ENCODE measurements at regions not wholly inside any gene's neighbourhood (a gene's known extent, or its start where the extent isn't known, plus 50 kb on each side); places are given as distances from the start of the nearest gene placed in this dataset.
"Not testable (repeated sequence)": the region's sequence is repeated elsewhere in the genome, so short reads cannot be mapped to it uniquely, and the experiment has no call there.

DNA sequence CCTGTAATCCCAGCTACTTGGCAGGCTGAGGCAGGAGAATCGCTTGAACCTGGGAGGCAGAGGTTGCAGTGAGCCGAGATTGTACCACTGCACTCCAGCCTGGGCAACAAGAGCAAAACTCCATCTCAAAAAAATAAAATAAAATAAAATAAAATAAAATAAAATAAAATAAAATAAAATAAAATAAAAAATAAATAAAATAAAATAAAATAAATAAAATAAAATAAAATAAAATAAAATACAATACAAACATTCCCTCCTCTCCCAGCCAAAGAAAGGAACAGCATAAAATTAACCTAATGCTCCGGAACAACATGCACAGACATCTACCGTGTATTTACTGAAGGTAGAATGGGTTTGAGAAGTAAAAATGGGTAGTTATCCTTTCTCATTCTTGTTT is 521.9 kb upstream of the FAM174A start:
- DNase-seq: not testable (repeated sequence)

GRCh38 chr5:100011160-100011559 is 524.0 kb upstream of the FAM174A start:
- DNase-seq: not testable (repeated sequence)

- DNase-seq: no peak
These were observed 530.2 kb upstream of the FAM174A start for GRCh38 chr5:100004969-100005368.

DNA sequence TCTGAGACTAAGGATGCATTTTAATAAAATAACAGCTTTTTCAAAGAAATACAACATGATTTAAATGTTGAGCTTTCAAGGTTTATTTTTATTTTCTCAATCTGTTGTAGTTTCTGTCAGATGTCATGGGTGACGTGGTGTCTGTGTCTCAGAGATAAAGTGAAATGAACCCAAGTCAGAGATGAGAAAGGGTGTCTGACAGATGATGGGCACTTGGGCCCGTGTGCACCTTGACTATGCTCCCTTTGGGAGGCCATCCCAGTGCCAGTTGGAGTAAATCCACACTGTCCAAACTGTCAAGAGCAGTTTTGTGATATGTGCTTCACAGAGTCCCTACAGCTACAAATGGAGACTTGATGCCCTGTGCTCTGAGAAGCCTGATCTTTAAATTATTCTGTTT is 536.9 kb upstream of the FAM174A start:
- no peak for DNase-seq

DNA sequence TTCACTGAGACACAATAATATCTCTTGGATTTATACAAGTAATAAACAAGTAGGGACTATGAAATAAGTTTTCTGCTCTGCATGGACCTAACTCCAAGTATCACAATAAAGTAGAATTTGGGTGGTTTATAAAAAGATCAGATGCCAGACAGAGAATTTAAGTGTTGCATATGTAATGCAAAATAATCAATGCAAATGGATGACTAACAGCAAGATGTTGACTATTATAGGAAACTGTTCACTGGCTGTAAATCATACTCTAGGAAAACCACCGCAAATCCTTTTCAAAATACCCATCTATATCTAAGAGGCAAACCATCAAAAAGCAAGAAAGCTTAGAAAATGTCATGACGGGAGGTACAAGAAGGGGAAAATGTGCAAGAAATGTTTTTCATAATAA is 539.8 kb upstream of the FAM174A start:
- DNase-seq: no peak

DNA sequence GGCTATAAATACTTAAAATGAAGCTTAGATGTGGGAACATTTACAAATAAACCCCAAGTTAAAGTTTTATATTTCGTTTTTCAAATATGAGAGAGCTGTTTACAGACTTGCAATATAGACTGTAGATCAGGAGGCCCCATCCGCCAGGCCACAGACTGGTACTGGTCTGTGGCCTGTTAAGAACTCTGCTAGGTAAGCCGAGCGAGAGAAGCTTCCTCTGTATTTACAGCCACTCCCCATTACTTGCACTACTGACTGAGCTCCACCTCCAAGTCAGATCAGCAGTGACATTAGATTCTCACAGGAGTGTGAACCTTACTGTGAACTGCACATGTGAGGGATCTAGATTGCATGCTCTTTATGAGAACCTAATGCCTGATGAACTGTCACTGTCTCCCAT is 561.4 kb upstream of the FAM174A start:
- no peak for DNase-seq

DNA sequence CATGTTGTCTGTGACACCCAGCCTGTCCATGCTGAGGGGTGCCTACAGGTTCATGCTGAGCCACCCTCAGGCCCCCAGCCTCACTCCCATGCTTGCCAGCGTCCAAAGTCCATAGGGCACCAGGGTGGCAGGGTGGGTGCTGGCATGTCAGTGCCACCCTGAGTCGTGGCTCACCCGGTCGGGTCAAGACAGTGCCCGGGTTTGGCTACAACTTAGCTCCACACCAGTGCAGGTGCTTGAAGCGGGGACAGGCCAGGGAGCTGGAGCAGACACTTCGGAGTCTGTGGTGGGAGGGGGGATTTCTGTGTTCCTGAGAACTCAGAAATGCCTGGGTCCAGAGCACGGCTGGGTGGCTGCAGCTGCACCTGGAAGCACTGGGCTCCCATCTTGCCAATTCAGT is 579.2 kb upstream of the FAM174A start:
- no peak for DNase-seq

DNA sequence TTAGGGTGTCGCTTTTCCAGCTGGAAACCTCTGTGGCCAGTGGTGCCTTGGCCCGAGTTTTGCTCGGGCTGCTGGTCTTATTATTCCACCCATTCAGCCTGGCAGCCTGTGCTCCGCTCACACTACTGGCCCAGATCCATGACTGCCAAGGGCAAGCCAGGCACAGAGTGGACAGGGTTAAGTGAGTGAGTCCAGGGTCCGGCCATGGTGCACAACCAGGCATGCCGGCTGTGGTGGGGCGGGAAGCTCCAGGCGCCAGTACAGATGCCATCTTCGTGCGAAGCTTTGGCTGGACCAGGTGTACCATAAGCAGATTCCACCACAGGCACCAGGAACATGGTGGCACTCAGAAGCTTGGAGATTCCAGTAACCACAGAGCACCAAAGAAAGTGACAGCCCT is 580.2 kb upstream of the FAM174A start:
- no peak for DNase-seq

DNA sequence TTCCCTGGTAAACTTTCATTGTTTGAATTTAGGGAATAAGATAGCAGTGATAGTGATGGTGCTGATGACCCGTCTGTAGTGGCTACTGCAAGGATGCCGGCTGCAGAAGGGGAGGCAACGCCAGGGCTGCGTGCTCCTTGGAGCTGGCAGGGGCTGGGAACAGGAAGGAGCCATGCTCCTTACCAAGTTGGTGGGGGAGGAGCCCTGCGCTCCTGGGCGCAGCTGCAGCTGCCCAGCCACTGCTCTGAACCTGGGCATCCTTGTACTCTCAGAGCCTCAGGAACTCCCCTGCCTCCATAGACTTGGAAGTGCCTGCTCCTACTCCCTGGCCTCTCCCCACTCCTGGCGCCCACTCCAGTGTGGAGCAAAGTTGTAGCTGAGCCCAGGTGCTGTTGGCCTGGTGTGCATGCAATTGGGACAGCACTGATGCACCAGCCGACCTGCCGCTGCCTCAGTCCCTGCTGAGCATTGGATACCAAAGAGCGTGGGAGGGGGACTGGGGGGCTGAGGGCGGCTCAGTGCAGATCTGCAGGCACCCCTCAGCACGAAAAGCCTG is 585.1 kb upstream of the FAM174A start:
- no peak for DNase-seq

- DNase-seq: no peak
These were observed 585.8 kb upstream of the FAM174A start for GRCh38 chr5:99949361-99949760.

DNA sequence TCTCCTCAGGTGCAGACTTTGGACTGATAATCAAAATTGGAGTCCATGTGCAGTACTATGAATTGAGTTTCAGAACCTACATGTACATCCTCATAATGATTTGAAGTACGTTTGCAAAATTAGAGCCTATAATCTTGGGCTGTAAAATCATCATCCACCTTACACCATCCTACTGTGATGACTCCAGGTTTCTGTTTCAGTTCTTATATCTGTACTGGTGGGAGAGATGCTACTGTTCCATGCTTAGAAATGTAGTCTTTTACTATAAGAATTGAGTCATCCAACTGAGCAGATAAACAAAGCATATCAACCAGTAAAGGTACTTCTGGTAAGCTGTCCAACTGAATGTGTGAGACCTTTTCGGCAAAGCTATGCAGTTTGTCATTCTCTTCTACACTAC is 586.3 kb upstream of the FAM174A start:
- DNase-seq: no peak

DNA sequence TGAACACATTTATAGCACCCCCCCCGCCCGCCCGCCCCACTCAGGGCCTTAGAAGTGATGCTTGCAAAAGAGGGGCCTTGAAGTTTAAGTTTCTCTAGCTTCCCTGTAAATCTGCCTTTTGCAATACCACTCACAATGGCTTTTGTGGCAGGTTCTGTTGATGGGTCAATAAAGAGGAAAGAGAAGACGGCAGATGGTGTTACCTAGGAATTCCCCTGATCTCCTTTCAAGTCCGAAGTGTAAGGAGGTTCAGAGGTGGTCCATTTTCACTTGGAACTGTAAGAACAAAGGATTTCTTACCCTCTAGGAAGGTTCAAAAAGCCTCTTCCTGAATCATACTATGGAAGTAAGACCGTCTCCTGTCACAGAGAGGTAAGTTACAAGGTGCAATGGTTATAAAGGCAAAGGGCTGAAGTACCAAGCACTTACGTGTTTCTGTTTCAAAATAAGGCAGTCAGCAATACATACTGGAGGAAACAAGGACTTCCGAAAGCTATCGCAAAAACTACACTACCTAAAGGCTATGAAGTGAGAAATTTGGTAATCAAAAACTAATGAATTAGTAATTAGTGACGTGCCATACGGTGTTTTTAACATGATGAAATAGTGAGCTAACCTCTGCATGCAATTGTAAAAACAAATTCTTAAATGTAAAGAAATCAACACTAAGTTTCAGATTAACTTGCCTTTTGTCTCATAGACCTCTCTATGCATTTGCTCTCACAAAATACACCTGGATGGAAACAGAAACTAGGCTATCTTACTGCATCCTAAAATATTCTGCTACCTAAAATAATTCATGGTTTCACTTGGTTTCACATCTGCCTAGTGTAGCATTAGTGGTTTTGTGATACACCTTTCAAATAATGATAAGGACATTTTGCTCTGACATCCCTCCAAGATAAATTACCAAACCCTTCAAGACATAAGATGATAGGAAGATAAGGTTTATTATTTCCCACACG is 589.4 kb upstream of the FAM174A start:
- DNase-seq: no peak

- no peak for DNase-seq
These were observed 594.6 kb upstream of the FAM174A start for GRCh38 chr5:99940540-99940939.

- no peak for DNase-seq
These were observed 598.3 kb upstream of the FAM174A start for GRCh38 chr5:99936911-99937310.

DNA sequence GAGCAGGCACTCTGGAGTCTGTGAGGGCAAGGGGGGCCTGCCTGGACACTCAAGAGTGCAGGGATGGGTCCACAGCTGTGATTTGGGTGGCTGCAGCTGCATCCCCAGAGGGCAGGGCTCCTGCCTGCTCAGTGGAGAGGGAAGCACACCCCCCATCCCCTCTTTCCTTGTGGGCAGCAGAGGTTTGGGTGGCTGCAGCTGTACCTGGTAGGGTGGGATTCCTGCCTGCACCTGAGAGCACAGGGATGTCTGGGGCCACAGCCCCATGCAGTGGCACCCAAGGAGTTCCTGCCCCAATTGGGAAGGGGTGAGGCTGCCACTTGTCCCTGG is 605.4 kb upstream of the FAM174A start:
- no peak for DNase-seq

DNA sequence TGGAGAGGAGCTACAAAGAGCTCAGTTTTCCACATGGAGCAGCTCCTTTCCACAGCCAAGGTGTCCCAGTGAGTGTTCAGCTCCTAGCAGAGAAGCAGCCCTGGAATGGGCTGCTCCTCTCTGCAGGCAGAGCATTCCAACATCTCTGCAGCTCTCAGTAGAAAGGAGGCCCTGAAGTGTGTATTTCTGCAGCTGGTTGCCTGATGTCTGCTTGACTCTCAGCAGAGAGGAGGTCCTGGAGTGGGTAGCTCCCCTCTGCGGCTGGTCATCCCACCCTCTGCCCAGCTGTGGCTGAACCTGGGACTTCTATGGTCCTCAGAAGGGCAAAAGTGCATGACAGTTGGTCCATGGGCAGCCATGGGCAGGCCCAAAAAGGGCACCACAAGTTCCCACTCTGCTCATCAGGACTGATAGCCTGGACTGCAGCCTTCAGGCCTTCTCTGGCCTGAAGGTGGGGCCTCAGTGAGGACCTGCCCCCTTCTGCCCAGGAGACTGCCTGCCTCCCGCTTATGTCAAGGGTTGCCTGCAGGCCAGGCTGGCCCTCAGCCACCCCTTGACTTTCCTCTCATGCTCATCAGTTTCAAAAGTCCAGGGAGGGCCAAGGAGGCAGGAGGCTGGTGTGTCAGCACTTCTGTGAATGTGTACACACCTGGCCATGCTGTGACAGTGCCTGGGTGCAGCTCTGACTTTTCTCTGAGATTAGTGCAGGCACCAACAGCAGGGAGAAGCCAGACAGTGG is 605.9 kb upstream of the FAM174A start:
- no peak for DNase-seq

GRCh38 chr5:99928490-99928889 is 606.7 kb upstream of the FAM174A start:
- DNase-seq: no peak

DNA sequence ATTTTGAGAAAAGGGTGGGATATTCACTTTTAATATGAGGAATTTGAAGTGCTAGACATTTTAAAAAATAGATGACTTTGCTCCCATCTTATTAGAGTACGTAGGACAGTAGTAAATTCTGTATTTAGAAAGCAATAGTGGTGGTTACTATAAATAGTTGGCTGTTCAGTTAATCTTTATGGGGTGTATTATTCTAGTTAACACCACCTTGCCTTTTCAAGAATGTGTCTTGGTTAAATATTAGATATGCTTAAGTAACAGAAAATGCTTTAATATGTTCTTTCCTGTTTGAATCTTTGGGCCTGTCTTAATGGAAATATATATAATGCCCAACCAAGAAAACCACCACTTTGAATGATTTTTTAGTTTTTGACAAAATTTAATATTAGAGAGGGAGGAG is 608.7 kb upstream of the FAM174A start:
- no peak for DNase-seq

DNA sequence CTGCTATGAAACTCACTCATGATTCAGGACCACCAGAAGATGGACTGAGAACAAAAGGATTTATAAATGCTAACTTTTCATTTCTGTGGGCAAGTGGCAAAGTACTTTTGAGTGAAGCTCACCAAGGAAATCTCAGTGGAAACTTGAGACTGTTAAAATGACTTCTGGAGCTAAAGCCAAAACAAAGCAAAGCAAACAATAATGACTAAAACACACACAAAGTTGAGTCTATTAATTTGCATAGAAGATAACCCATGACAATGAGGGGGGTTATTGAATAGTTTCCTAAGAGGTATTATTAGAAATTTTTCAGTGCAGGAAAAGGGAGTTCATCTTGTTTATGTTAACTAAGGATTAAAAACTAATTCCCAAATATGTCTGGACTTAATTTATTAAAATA is 612.8 kb upstream of the FAM174A start:
- DNase-seq: no peak

GRCh38 chr5:99911971-99912370 is 623.2 kb upstream of the FAM174A start:
- no peak for DNase-seq

GRCh38 chr5:99906776-99907175 is 628.4 kb upstream of the FAM174A start:
- DNase-seq: no peak

DNA sequence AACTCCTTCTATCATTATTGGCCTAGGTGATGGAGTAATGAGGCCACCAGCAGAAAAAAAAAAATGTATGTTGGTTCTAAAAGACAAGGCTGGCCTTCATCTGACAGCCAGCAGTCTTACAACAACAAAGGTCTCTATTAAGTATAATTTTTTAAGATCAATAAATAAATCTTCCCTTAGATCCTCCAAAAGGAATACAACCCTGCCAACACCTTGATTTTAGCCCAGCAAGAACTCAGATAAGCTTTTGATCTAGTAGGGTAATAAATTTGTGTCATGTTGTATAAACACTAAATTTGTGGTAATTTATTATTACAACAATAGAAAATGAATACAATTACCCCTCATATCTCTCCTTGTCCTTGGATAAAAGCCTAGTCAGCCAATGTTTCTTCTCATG is 633.2 kb upstream of the FAM174A start:
- DNase-seq: no peak

DNA sequence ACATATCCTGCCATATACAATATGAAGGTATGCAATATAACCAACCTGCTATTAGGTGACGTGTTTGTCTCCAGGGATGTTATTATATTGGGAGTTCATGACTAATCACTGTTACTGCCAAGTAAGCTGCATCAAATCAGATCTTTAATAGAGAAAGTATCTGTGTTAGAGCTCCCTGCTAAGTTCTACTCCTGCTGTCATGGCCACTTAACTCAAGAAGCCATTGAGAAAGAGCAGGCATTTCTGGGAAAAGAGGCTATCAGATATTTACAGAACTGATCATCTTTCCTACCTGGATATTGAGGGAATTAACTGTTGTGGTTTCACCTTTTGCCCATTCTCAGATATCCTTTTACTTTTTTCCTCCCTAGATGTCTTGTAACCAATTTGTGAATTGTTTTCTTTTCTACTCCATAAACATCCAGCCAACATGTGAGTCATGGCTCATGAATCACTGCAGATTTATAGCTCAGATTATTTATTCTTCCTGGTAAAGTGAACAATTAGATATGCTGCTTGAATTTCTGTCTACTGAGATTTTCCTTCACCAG is 634.8 kb upstream of the FAM174A start:
- no peak for DNase-seq
